Heart right ventricle (tissue), 16 donors: ENCODE measurements at regions not wholly inside any gene's neighbourhood (a gene's known extent, or its start where the extent isn't known, plus 50 kb on each side); places are given as distances from the start of the nearest gene placed in this dataset.

Experiments
- ATAC-seq, 8 donors: fragments of 200-7000 bp; cut with Tn5 transposase; one replicate each; pipeline ENCODE4 v1.9.1; 2020; ENCODE audit warnings: mild to moderate bottlenecking in 8 of 8, moderate library complexity in 8 of 8, moderate number of reproducible peaks in 1 of 8
- DNase-seq, 2 donors: peaks; one replicate each; pipeline ENCODE4 v3.0.0-alpha.2; 2020
- H3K27ac ChIP-seq, 10 donors: fragments of 200-600 bp; sonication (generic) in 2 of 10; one replicate each; pipeline versions ENCODE4 v1.5.0 to v1.8.0; 2020 to 2022; ENCODE audit warnings: mild to moderate bottlenecking in 3 of 10
- H3K27me3 ChIP-seq, 7 donors: fragments of 200-600 bp; one replicate each; pipeline ENCODE4 v1.8.0; 2021 to 2022; ENCODE audit warnings: mild to moderate bottlenecking in 2 of 7
- H3K36me3 ChIP-seq, 9 donors: fragments of 200-600 bp; sonication (generic) in 1 of 9; one replicate each; pipeline versions ENCODE4 v1.5.0 to v1.8.0; 2020 to 2022; ENCODE audit warnings: mild to moderate bottlenecking in 2 of 9
- H3K4me1 ChIP-seq, 9 donors: fragments of 200-600 bp; sonication (generic) in 1 of 9; one replicate each; pipeline versions ENCODE4 v1.5.0 to v1.8.0; 2020 to 2022; ENCODE audit warnings: mild to moderate bottlenecking in 4 of 9
- H3K4me3 ChIP-seq, 10 donors: fragments of 200-600 bp; sonication (generic) in 2 of 10; one replicate each; pipeline versions ENCODE4 v1.5.0 to v1.8.0; 2020 to 2022; ENCODE audit warnings: mild to moderate bottlenecking in 7 of 10, moderate library complexity in 2 of 10
- H3K9me3 ChIP-seq, 11 donors: fragments of 200-600 bp in 10 of 11; sonication (generic) in 2 of 11; one replicate each; pipeline versions ENCODE4 v1.5.0 to v1.8.0; 2013 to 2022; ENCODE audit warnings: mild to moderate bottlenecking in 2 of 11, control low read depth in 1 of 11, moderate library complexity in 1 of 11
- CTCF ChIP-seq, 9 donors: fragments of 200-600 bp; sonication (generic) in 2 of 9; IDR thresholded peaks; one replicate each; pipeline versions ENCODE4 v1.5.0 to v1.8.0; 2021 to 2022; ENCODE audit warnings: antibody characterized with exemption in 9 of 9, mild to moderate bottlenecking in 5 of 9, moderate library complexity in 1 of 9
- whole genome bisulfite sequencing, 2 donors: extraction: QIAGEN DNeasy Blood & Tissue Kit; methylation state at CpG; one replicate each; pipeline ENCODE4 v1.1.7; 2013; ENCODE audit warnings: inconsistent platforms in 1 of 2; 5-methylcytosine and 5-hydroxymethylcytosine counted together
- intact Hi-C, 10 donors: fragments of 100-400 bp; cut with DNase I; formaldehyde crosslinking; loops; one replicate each; pipeline versions ENCODE4 v1.11.1 to v1.14.2; 2022
- donor health status: Arrhythmogenic right ventricular cardiomyopathy.
- donor health status: ischemic (EF 13 %, LVEDD 7.1; RV severe dilation, severe dysfunction).
- donor health status: healthy with polysubstance abuse.
- donor health status: DM: no; HTN: yes; CAD: no.
- donor health status: DM: no; HTN: no; CAD: no.
- donor health status: ischemic (EF 25% LVEDD 6.9; RV normal size, moderate dysfunction).
- donor health status: ischemic (EF 25% LVEDD 5.7; RV mildly dilated, moderate dysfunction).
- donor health status: healthy.
- donor health status: DM: yes; HTN: yes; CAD: no.
- donor health status: Ischemic cardiomyopathy.
- donor health status: ischemic (EF 35%, LVEDD 5.7; RV mildly dilated, moderate dysfunction).
- donor health status: nonischemic (EF 11% LVEDD 7.7; RV severe dilation, severe dysfunction).
- donor health status: DM: yes; HTN: yes; CAD: no.
- donor health status: PGD.
- donor health status: ischemic (EF 29% LVEDD 5.4; RV normal size, mild dysfunction).
- donor health status: nonischemic (EF 23%, LVEDD 6.1; RV moderate dilation, normal function).

- peaks cover 0 to 6% (median 0%) of the 10 kb centered on the region in 7 donors for H3K27me3 ChIP-seq
- no peaks in the 10 kb centered on the region for H3K36me3 ChIP-seq
- ATAC-seq (no peak), DNase-seq (no peak)
- H3K9me3 ChIP-seq = no peaks in the 10 kb centered on the region
- no peak for TF ChIP-seq CTCF (IDR thresholded peaks at IDR 0.05)
- intact Hi-C loops = no loop called here
- H3K4me3 ChIP-seq = no peak overlapping the region
- H3K27ac ChIP-seq = no peak overlapping the region
- no peaks in the 10 kb centered on the region for H3K4me1 ChIP-seq
- 74 to 84% methylated on average over 6 of the region's 6 CpGs for WGBS, 2 donors
These were observed 485.8 kb upstream of the MGMT start for GRCh38 chr10:128981251-128981650.

GRCh38 chr10:128981881-128982615 is 485.0 kb upstream of the MGMT start:
- WGBS, 2 donors = 89 to 90% methylated on average over 20 of the region's 20 CpGs
- ATAC-seq = no peak
- Histone ChIP-seq H3K36me3 (no peaks in the 10 kb centered on the region), H3K4me3 (no peak overlapping the region), H3K27me3 (peaks cover 0 to 6% (median 0%) of the 10 kb centered on the region in 7 donors), H3K4me1 (no peaks in the 10 kb centered on the region), H3K9me3 (no peaks in the 10 kb centered on the region), H3K27ac (no peak overlapping the region)
- no peak for DNase-seq
- no peak for TF ChIP-seq CTCF (IDR thresholded peaks at IDR 0.05)
- intact Hi-C loops = no loop called here

- H3K9me3 ChIP-seq = peaks cover 0 to 3% (median 0%) of the 10 kb centered on the region in 11 donors
- DNase-seq (no peak), ATAC-seq (no peak)
- no peak overlapping the region for H3K4me3 ChIP-seq
- H3K36me3 ChIP-seq = no peaks in the 10 kb centered on the region
- no peaks in the 10 kb centered on the region for H3K4me1 ChIP-seq
- no peak for TF ChIP-seq CTCF (IDR thresholded peaks at IDR 0.05)
- H3K27ac ChIP-seq = no peak overlapping the region
- intact Hi-C loops = no loop called here
- peaks cover 0 to 6% (median 0%) of the 10 kb centered on the region in 7 donors for H3K27me3 ChIP-seq
- 81 to 93% methylated on average over 4 of the region's 4 CpGs for WGBS, 2 donors
These were observed 484.5 kb upstream of the MGMT start for GRCh38 chr10:128982616-128982915.

- peaks cover 0 to 8% (median 0%) of the 10 kb centered on the region in 7 donors for H3K27me3 ChIP-seq
- H3K36me3 ChIP-seq = no peaks in the 10 kb centered on the region
- H3K4me1 ChIP-seq = no peaks in the 10 kb centered on the region
- TF ChIP-seq CTCF (IDR thresholded peaks at IDR 0.05) = no peak
- no peak for DNase-seq
- H3K4me3 ChIP-seq = no peak overlapping the region
- intact Hi-C loops = no loop called here
- ATAC-seq = no peak
- peaks cover 0 to 9% (median 0%) of the 10 kb centered on the region in 11 donors for H3K9me3 ChIP-seq
- H3K27ac ChIP-seq = no peak overlapping the region
- WGBS, 2 donors = 67 to 74% methylated on average over 1 of the region's 1 CpG
These were observed 482.0 kb upstream of the MGMT start for GRCh38 chr10:128985036-128985435.
